ENCODE measurements at regions not wholly inside any gene's neighbourhood (a gene's known extent, or its start where the extent isn't known, plus 50 kb on each side); places are given as distances from the start of the nearest gene placed in this dataset.

- peaks cover 3% of the 10 kb centered on the region for H3K27me3 ChIP-seq (ENCODE audit: insufficient read depth, low read depth, low read length)
- H3K9me3 ChIP-seq (ENCODE audit: low read length), result no peaks in the 10 kb centered on the region
- no peak overlapping the region for H3K4me2 ChIP-seq (ENCODE audit: low read length)
- no peaks in the 10 kb centered on the region for H3K9me2 ChIP-seq (ENCODE audit: insufficient read depth, low read length)
- no peak overlapping the region for H3K4me3 ChIP-seq (ENCODE audit: low read length)
- H3F3A ChIP-seq (ENCODE audit: insufficient read depth, low read length, poor library complexity, severe bottlenecking), result no peaks in the 10 kb centered on the region
- no peaks in the 10 kb centered on the region for H3K79me2 ChIP-seq (replicated peaks; ENCODE audit: insufficient read depth, low read length)
- H4K20me1 ChIP-seq (ENCODE audit: insufficient read depth), result no peaks in the 10 kb centered on the region
- no peak overlapping the region for H2AFZ ChIP-seq (ENCODE audit: low read depth, low read length)
- no peaks in the 10 kb centered on the region for H3K36me3 ChIP-seq (ENCODE audit: insufficient read depth, low read length)
- TF ChIP-seq EP300 (conservative IDR thresholded peaks at IDR 0.05; ENCODE audit: poor library complexity, severe bottlenecking), result no peak
- no peak for TF ChIP-seq CTCF (IDR thresholded peaks at IDR 0.05; ENCODE audit: poor library complexity, severe bottlenecking)
- no peak for TF ChIP-seq RAD21 (conservative IDR thresholded peaks at IDR 0.05)
- no peak for TF ChIP-seq EZH2 (IDR thresholded peaks at IDR 0.05; ENCODE audit: borderline replicate concordance, insufficient read depth, low read length, poor library complexity, severe bottlenecking)
- no peak for TF ChIP-seq TAF1 (IDR thresholded peaks at IDR 0.05; ENCODE audit: low read depth)
- no peak for TF ChIP-seq POLR2AphosphoS5 (IDR thresholded peaks at IDR 0.05)
- TF ChIP-seq MXI1 (conservative IDR thresholded peaks at IDR 0.05; ENCODE audit: poor library complexity, severe bottlenecking), result no peak
- no peak for TF ChIP-seq REST (IDR thresholded peaks at IDR 0.05; ENCODE audit: borderline replicate concordance)
- no peak for TF ChIP-seq SMC3 (conservative IDR thresholded peaks at IDR 0.05; ENCODE audit: poor library complexity)
- H3K9ac ChIP-seq (ENCODE audit: low read length), result no peak overlapping the region
- no peak overlapping the region for H3K27ac ChIP-seq (ENCODE audit: low read length)
These were observed 463.3 kb upstream of the FOXG1 start for GRCh38 chr14:28303248-28303647.

- no peak overlapping the region for H3K27ac ChIP-seq (ENCODE audit: low read length)
These were observed 460.6 kb upstream of the FOXG1 start for GRCh38 chr14:28305938-28306337.

More at GRCh38 chr14:28305938-28306337, 460.6 kb upstream of the FOXG1 start:
- H3K36me3 ChIP-seq (ENCODE audit: insufficient read depth, low read length), result no peaks in the 10 kb centered on the region
- peaks cover 3% of the 10 kb centered on the region for H3K27me3 ChIP-seq (ENCODE audit: insufficient read depth, low read depth, low read length)
- no peak overlapping the region for H3K4me2 ChIP-seq (ENCODE audit: low read length)
- no peaks in the 10 kb centered on the region for H3K79me2 ChIP-seq (replicated peaks; ENCODE audit: insufficient read depth, low read length)
- no peaks in the 10 kb centered on the region for H3K9me2 ChIP-seq (ENCODE audit: insufficient read depth, low read length)
- H3F3A ChIP-seq (ENCODE audit: insufficient read depth, low read length, poor library complexity, severe bottlenecking), result no peaks in the 10 kb centered on the region
- H3K9me3 ChIP-seq (ENCODE audit: low read length), result no peaks in the 10 kb centered on the region
- H4K20me1 ChIP-seq (ENCODE audit: insufficient read depth), result no peaks in the 10 kb centered on the region
- H3K4me3 ChIP-seq (ENCODE audit: low read length), result no peak overlapping the region
- no peak overlapping the region for H3K9ac ChIP-seq (ENCODE audit: low read length)
- TF ChIP-seq EZH2 (IDR thresholded peaks at IDR 0.05; ENCODE audit: borderline replicate concordance, insufficient read depth, low read length, poor library complexity, severe bottlenecking) (no peak), EP300 (conservative IDR thresholded peaks at IDR 0.05; ENCODE audit: poor library complexity, severe bottlenecking) (no peak), CTCF (IDR thresholded peaks at IDR 0.05; ENCODE audit: poor library complexity, severe bottlenecking) (no peak), RAD21 (conservative IDR thresholded peaks at IDR 0.05) (no peak), MXI1 (conservative IDR thresholded peaks at IDR 0.05; ENCODE audit: poor library complexity, severe bottlenecking) (no peak), SMC3 (conservative IDR thresholded peaks at IDR 0.05; ENCODE audit: poor library complexity) (no peak)
- no peak overlapping the region for H2AFZ ChIP-seq (ENCODE audit: low read depth, low read length)
